SK-N-SH treated with all-trans-retinoic acid at 6 μM for 48 hours (cell line): ENCODE measurements at regions not wholly inside any gene's neighbourhood (a gene's known extent, or its start where the extent isn't known, plus 50 kb on each side); places are given as distances from the start of the nearest gene placed in this dataset.

Source experiments
- ARNTL ChIP-seq: fragments of 450-650 bp; formaldehyde crosslinking; IDR thresholded peaks from 2 replicates; pipeline ENCODE4 v1.5.0; 2020; ENCODE audit warnings: low read depth, mild to moderate bottlenecking, moderate library complexity, borderline replicate concordance
- BACH2 ChIP-seq: fragments of 250-450 bp; sonication (Bioruptor Pico); IDR thresholded peaks from 2 replicates; pipeline ENCODE4 v1.9.0; 2021; ENCODE audit warnings: mild to moderate bottlenecking, borderline replicate concordance
- CSDC2 ChIP-seq: fragments of 250-450 bp; sonication (Bioruptor Pico); IDR thresholded peaks from 2 replicates; pipeline ENCODE4 v1.5.0; 2020; ENCODE audit warnings: mild to moderate bottlenecking, moderate library complexity
- CSRNP3 ChIP-seq: fragments of 250-450 bp; sonication (Bioruptor Pico); IDR thresholded peaks from 2 replicates; pipeline ENCODE4 v1.5.1; 2021; ENCODE audit warnings: mild to moderate bottlenecking, moderate library complexity
- ISL1 ChIP-seq: fragments of 250-450 bp; sonication (Bioruptor Pico); IDR thresholded peaks from 2 replicates; pipeline ENCODE4 v2.1.2; 2022; ENCODE audit warnings: mild to moderate bottlenecking, moderate library complexity
- OSR1 ChIP-seq: fragments of 250-450 bp; sonication (Bioruptor Pico); IDR thresholded peaks from 2 replicates; pipeline ENCODE4 v1.8.0; 2022; ENCODE audit warnings: moderate library complexity, mild to moderate bottlenecking, inconsistent platforms
- PATZ1 ChIP-seq: fragments of 250-450 bp; sonication (Bioruptor Pico); IDR thresholded peaks from 2 replicates; pipeline ENCODE4 v1.8.0; 2020; ENCODE audit warnings: mild to moderate bottlenecking, moderate library complexity, borderline replicate concordance
- POU6F1 ChIP-seq: fragments of 250-450 bp; sonication (Bioruptor Pico); IDR thresholded peaks from 2 replicates; pipeline ENCODE4 v1.8.0; 2021; ENCODE audit warnings: low read depth, mild to moderate bottlenecking, moderate library complexity, borderline replicate concordance
- PPARA ChIP-seq: fragments of 250-450 bp; sonication (Bioruptor Pico); IDR thresholded peaks from 2 replicates; pipeline ENCODE4 v1.5.0; 2020; ENCODE audit warnings: mild to moderate bottlenecking, borderline replicate concordance
- RARB ChIP-seq: fragments of 250-450 bp; sonication (Bioruptor Pico); IDR thresholded peaks from 2 replicates; pipeline ENCODE4 v1.8.0; 2021; ENCODE audit warnings: mild to moderate bottlenecking, moderate library complexity
- TOX ChIP-seq: fragments of 250-450 bp; sonication (Bioruptor Pico); IDR thresholded peaks from 2 replicates; pipeline ENCODE4 v1.8.0; 2021; ENCODE audit warnings: mild to moderate bottlenecking, moderate library complexity, borderline replicate concordance
- TSHZ2 ChIP-seq: fragments of 250-450 bp; sonication (Bioruptor Pico); IDR thresholded peaks from 2 replicates; pipeline ENCODE4 v1.5.0; 2020; ENCODE audit warnings: mild to moderate bottlenecking, moderate library complexity
- ZFP3 ChIP-seq: fragments of 250-450 bp; sonication (Bioruptor Pico); IDR thresholded peaks from 2 replicates; pipeline ENCODE4 v1.5.0; 2020; ENCODE audit warnings: mild to moderate bottlenecking, moderate library complexity
- ZNF565 ChIP-seq: fragments of 450-650 bp; formaldehyde crosslinking; conservative IDR thresholded peaks from 2 replicates; pipeline ENCODE4 v1.5.0; 2020; ENCODE audit warnings: low read depth, mild to moderate bottlenecking, moderate library complexity

- TF ChIP-seq TSHZ2 (CRISPR knock-in tag) (no peak), ZFP3 (CRISPR knock-in tag) (no peak), BACH2 (no peak), OSR1 (CRISPR knock-in tag) (no peak), POU6F1 (no peak), ISL1 (CRISPR knock-in tag) (no peak), ARNTL (CRISPR knock-in tag) (no peak), RARB (peak; percentile 59; the same call in 1 of the 2 replicates), TOX (CRISPR knock-in tag) (0 out of 2 replicates have a peak, but pooled peaks have one; percentile 58), CSRNP3 (no peak), ZNF565 (CRISPR knock-in tag) (no peak), PPARA (CRISPR knock-in tag) (no peak), CSDC2 (CRISPR knock-in tag) (no peak), PATZ1 (CRISPR knock-in tag) (no peak)
Observed at GRCh38 chr2:18777250-18777812, 188.0 kb upstream of the NT5C1B start.
